ENCODE measurements at regions not wholly inside any gene's neighbourhood (a gene's known extent, or its start where the extent isn't known, plus 50 kb on each side); places are given as distances from the start of the nearest gene placed in this dataset.
"Not testable (repeated sequence)": the region's sequence is repeated elsewhere in the genome, so short reads cannot be mapped to it uniquely, and the experiment has no call there.

DNA sequence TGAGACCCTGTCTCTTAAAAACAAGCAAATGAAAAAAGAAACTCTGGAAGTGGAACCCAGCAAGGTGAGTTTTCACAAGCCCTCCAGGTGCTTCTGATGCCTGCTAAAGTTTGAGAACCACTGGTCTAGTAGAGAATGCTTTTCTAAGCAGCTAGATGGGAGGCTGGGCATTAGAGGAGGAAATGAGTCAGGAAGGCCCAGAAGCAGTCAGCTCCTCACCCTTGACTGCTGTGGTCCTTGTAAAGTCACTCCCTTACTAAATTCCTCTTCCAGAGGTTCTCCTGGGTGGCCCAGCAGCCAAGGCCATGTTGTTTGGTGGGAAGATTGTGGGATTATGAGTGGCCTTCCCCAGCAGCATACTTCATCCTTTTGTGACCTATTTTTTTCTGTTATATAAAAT lies 52.0 kb upstream of the FYN start:
- DNase-seq (ENCODE audit: low spot score) (no peak), ATAC-seq (ENCODE audit: insufficient number of reproducible peaks, low FRiP score, low read depth) (no peak)
- Histone ChIP-seq H3K4me1 (ENCODE audit: control insufficient read depth in 1 of 2, low read depth in 2 of 2) (no peaks in the 10 kb centered on the region), H3K4me3 (no peak overlapping the region), H3K36me3 (no peaks in the 10 kb centered on the region), H3K27me3 (replicated peaks; ENCODE audit: insufficient read depth) (no peaks in the 10 kb centered on the region), H3K9me3 (no peaks in the 10 kb centered on the region), H3K27ac (no peak overlapping the region)
- TF ChIP-seq, protein P1, sequence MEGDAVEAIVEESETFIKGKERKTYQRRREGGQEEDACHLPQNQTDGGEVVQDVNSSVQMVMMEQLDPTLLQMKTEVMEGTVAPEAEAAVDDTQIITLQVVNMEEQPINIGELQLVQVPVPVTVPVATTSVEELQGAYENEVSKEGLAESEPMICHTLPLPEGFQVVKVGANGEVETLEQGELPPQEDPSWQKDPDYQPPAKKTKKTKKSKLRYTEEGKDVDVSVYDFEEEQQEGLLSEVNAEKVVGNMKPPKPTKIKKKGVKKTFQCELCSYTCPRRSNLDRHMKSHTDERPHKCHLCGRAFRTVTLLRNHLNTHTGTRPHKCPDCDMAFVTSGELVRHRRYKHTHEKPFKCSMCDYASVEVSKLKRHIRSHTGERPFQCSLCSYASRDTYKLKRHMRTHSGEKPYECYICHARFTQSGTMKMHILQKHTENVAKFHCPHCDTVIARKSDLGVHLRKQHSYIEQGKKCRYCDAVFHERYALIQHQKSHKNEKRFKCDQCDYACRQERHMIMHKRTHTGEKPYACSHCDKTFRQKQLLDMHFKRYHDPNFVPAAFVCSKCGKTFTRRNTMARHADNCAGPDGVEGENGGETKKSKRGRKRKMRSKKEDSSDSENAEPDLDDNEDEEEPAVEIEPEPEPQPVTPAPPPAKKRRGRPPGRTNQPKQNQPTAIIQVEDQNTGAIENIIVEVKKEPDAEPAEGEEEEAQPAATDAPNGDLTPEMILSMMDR (IDR thresholded peaks at IDR 0.05): no peak

DNA sequence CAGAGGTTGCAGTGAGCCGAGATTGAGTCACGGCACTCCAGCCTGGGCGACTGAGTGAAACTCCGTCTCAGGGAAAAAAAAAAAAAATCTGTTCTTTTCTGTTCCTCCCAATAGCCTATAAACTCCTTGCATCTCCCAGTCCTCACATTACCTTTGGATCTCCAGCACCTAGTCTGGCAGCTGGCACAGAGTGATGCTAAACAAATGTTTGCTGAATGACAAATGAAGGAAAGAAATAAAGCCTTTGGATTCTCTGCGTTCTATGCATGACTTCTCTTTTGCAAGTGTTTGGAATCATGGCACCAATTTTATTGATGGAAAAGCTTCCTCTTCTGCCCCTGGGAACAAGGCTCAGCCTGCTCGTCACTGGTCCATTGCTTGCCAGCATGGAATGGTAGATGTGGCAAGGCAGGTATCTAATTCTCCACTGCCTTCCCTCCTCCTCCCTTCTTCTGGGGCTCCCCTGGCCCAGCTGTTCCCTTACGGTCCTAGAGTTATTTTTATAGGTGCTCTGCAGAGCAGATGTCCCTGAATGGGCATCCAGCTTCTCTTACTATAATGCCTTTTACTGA lies 53.6 kb upstream of the FYN start:
- Histone ChIP-seq H3K9me3 (no peaks in the 10 kb centered on the region), H3K27me3 (replicated peaks; ENCODE audit: insufficient read depth) (no peaks in the 10 kb centered on the region), H3K4me1 (ENCODE audit: control insufficient read depth in 1 of 2, low read depth in 2 of 2) (no peaks in the 10 kb centered on the region), H3K36me3 (no peaks in the 10 kb centered on the region), H3K27ac (no peak overlapping the region), H3K4me3 (no peak overlapping the region)
- DNase-seq (ENCODE audit: low spot score): no peak
- TF ChIP-seq, protein P1 (IDR thresholded peaks at IDR 0.05): no peak
- no peak for ATAC-seq (ENCODE audit: insufficient number of reproducible peaks, low FRiP score, low read depth)

DNA sequence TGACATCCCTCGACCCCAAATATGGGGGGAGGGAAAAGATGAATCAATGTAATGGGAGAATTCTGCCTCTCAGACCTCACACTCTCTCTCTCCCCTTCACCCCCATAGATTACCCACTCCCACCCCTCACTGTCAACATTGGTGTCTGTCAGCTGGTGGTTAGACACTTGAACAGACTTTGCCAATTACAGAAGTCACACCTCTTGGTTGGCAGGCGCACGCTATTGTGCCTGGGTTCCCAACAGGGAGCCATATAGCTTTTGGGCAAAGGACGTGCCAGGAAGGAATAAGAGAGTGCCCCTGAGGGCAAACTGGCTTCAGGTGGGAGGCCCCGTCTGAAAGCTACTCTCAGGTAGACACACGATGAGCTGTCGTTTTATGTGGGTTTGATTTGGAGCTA lies 54.1 kb upstream of the FYN start:
- ATAC-seq (ENCODE audit: insufficient number of reproducible peaks, low FRiP score, low read depth): no peak
- TF ChIP-seq, protein P1 (IDR thresholded peaks at IDR 0.05): no peak
- DNase-seq (ENCODE audit: low spot score): no peak
- Histone ChIP-seq H3K9me3 (peaks cover 4% of the 10 kb centered on the region), H3K27me3 (replicated peaks; ENCODE audit: insufficient read depth) (no peaks in the 10 kb centered on the region), H3K27ac (no peak overlapping the region), H3K4me1 (ENCODE audit: control insufficient read depth in 1 of 2, low read depth in 2 of 2) (no peaks in the 10 kb centered on the region), H3K36me3 (no peaks in the 10 kb centered on the region), H3K4me3 (no peak overlapping the region)

DNA sequence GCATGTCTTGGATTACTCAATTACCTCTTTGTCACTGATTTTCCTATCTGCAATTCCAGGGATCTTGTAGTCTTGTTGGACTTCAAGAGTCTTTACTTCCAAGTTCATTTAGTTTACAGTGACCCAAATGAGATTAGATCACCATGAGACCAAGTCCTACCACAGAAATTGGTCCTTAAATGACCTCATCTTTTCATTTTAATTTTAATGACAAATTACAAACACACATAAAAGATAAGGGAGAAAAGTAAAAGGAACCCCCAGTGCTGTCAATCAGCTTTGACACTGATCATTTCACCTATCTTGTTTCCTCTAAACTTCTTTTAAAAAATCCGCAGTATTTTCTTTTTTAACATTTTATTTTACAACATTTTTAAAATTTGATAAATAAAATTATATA lies 54.9 kb upstream of the FYN start:
- ATAC-seq (ENCODE audit: insufficient number of reproducible peaks, low FRiP score, low read depth): no peak
- peaks cover 7% of the 10 kb centered on the region for H3K9me3 ChIP-seq
- H3K4me1 ChIP-seq (ENCODE audit: control insufficient read depth in 1 of 2, low read depth in 2 of 2): no peaks in the 10 kb centered on the region
- H3K27me3 ChIP-seq (replicated peaks; ENCODE audit: insufficient read depth): no peaks in the 10 kb centered on the region
- no peaks in the 10 kb centered on the region for H3K36me3 ChIP-seq
- DNase-seq (ENCODE audit: low spot score): no peak
- no peak overlapping the region for H3K27ac ChIP-seq
- TF ChIP-seq, protein P1 (IDR thresholded peaks at IDR 0.05): no peak
- H3K4me3 ChIP-seq: no peak overlapping the region

DNA sequence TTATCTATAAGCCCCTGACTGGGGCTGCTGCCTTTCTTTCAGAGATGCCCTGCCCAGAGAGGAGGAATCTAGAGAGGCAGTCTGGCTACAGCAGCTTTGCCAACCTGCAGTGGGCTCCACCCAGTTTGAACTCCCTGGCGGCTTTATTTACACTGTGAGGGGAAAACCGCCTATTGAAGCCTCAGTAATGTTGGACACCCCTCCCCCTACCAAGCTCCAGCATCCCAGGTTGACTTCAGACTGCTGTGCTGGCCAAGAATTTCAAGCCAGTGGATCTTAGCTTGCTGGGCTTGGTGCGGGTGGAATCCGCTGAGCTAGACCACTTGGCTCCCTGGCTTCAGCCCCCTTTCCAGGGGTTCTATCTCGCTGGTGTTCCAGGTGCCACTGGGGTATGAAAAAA lies 61.4 kb upstream of the FYN start:
- not testable (repeated sequence) for H3K4me1 ChIP-seq (ENCODE audit: control insufficient read depth in 1 of 2, low read depth in 2 of 2); H3K9me3 ChIP-seq; H3K4me3 ChIP-seq; H3K27ac ChIP-seq; ATAC-seq (ENCODE audit: insufficient number of reproducible peaks, low FRiP score, low read depth); H3K27me3 ChIP-seq (replicated peaks; ENCODE audit: insufficient read depth); H3K36me3 ChIP-seq; DNase-seq (ENCODE audit: low spot score)

DNA sequence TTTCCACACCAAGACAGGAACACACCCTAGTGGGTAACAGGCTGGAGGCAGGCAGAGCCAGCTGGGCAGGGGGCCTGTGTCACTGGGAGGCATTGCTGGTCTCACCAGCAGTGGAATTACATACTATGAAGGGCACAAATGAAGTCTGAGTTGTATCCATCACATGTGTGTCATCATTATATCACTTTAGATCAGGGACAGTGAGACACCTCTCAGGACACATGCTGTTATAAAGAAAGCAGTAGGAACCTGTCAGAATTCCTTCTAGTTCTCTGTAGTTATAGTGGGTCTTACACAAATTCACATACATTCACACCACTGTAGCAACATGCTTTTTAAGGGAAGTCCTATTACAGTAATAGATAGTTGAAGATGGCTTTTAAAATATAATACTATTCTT lies 63.5 kb upstream of the FYN start:
- TF ChIP-seq, protein P1 (IDR thresholded peaks at IDR 0.05): no peak
- Histone ChIP-seq H3K9me3 (peaks cover 7% of the 10 kb centered on the region), H3K27me3 (replicated peaks; ENCODE audit: insufficient read depth) (no peaks in the 10 kb centered on the region), H3K36me3 (no peaks in the 10 kb centered on the region), H3K27ac (no peak overlapping the region), H3K4me3 (no peak overlapping the region), H3K4me1 (ENCODE audit: control insufficient read depth in 1 of 2, low read depth in 2 of 2) (no peaks in the 10 kb centered on the region)
- ATAC-seq (ENCODE audit: insufficient number of reproducible peaks, low FRiP score, low read depth) (no peak), DNase-seq (ENCODE audit: low spot score) (no peak)

Measured in thoracic aorta (tissue), 2 donors.